Activated CD8-positive, alpha-beta T cell treated with anti-CD3 and anti-CD28 coated beads for 36 hours (primary cell): ENCODE measurements at regions not wholly inside any gene's neighbourhood (a gene's known extent, or its start where the extent isn't known, plus 50 kb on each side); places are given as distances from the start of the nearest gene placed in this dataset.

Source experiments
- ATAC-seq: fragments of 200-7000 bp; cut with Tn5 transposase; one replicate; pipeline ENCODE4 v1.10.0; 2021; ENCODE audit warnings: mild to moderate bottlenecking, moderate library complexity
- CTCF ChIA-PET: fragments of 350-600 bp; sonication (Branson Sonifier 250); formaldehyde crosslinking; loops from one replicate; lab custom pipeline; 2021; ENCODE audit warnings: antibody characterized with exemption; lab: Charles Lee
- POLR2A ChIA-PET: fragments of 350-600 bp; sonication (Branson Sonifier 250); formaldehyde crosslinking; loops from one replicate; lab custom pipeline; 2021; ENCODE audit warnings: antibody characterized with exemption; lab: Charles Lee
- DNase-seq: peaks from one replicate; pipeline ENCODE4 v3.0.0-alpha.2; 2020
- H3K27ac Mint-ChIP-seq: one replicate; pipeline ENCODE4 v1.8.0; 2021; ENCODE audit warnings: mild to moderate bottlenecking, mixed read lengths
- H3K27me3 Mint-ChIP-seq: one replicate; pipeline ENCODE4 v1.8.0; 2021; ENCODE audit warnings: mixed read lengths
- H3K36me3 Mint-ChIP-seq: one replicate; pipeline ENCODE4 v1.8.0; 2021; ENCODE audit warnings: low read depth, mixed read lengths
- H3K4me1 Mint-ChIP-seq: one replicate; pipeline ENCODE4 v1.8.0; 2021; ENCODE audit warnings: low read depth, mixed read lengths
- H3K4me3 Mint-ChIP-seq: one replicate; pipeline ENCODE4 v1.8.0; 2021; ENCODE audit warnings: mild to moderate bottlenecking, moderate library complexity, mixed read lengths
- H3K9me3 Mint-ChIP-seq: one replicate; pipeline ENCODE4 v1.8.0; 2021; ENCODE audit warnings: mixed read lengths
- intact Hi-C: fragments of 100-400 bp; cut with micrococcal nuclease; formaldehyde crosslinking; loops from one replicate; pipeline ENCODE4 v1.10.0; 2022
- TF ChIP-seq, protein P1 (sequence below): fragments of 200-600 bp; IDR thresholded peaks from one replicate; pipeline ENCODE4 v1.8.0; 2022; ENCODE audit warnings: antibody characterized with exemption, mild to moderate bottlenecking

DNA sequence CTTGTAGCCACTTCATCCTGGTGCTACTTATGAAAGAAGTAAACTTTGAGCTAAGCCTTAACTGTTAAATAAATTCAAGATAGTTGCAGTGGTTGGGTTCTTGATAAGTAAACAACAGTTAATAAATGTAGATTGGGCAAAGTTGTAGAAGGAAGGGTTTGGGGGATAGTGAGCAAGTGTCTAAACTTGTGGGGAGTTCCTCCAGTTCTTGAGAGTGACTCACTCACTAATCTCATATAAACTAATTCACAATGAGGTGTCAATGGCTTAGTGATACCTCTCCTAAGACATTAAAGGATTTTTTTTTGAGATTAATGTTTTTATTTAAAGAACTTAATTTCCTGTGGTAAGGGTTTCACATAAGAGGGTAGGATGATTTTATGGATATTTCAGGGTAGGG lies 507.4 kb downstream of the BMP2 start:
- TF ChIP-seq, protein P1, sequence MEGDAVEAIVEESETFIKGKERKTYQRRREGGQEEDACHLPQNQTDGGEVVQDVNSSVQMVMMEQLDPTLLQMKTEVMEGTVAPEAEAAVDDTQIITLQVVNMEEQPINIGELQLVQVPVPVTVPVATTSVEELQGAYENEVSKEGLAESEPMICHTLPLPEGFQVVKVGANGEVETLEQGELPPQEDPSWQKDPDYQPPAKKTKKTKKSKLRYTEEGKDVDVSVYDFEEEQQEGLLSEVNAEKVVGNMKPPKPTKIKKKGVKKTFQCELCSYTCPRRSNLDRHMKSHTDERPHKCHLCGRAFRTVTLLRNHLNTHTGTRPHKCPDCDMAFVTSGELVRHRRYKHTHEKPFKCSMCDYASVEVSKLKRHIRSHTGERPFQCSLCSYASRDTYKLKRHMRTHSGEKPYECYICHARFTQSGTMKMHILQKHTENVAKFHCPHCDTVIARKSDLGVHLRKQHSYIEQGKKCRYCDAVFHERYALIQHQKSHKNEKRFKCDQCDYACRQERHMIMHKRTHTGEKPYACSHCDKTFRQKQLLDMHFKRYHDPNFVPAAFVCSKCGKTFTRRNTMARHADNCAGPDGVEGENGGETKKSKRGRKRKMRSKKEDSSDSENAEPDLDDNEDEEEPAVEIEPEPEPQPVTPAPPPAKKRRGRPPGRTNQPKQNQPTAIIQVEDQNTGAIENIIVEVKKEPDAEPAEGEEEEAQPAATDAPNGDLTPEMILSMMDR = no peak
- Mint-ChIP-seq H3K4me3 (no peak overlapping the region), H3K36me3 (no peaks in the 10 kb centered on the region), H3K4me1 (no peaks in the 10 kb centered on the region), H3K27ac (no peak overlapping the region), H3K9me3 (peaks cover 15% of the 10 kb centered on the region), H3K27me3 (no peaks in the 10 kb centered on the region)
- CTCF ChIA-PET = no interaction called here
- intact Hi-C loops = no loop called here
- ATAC-seq (no peak), DNase-seq (no peak)
- POLR2A ChIA-PET = no interaction called here

DNA sequence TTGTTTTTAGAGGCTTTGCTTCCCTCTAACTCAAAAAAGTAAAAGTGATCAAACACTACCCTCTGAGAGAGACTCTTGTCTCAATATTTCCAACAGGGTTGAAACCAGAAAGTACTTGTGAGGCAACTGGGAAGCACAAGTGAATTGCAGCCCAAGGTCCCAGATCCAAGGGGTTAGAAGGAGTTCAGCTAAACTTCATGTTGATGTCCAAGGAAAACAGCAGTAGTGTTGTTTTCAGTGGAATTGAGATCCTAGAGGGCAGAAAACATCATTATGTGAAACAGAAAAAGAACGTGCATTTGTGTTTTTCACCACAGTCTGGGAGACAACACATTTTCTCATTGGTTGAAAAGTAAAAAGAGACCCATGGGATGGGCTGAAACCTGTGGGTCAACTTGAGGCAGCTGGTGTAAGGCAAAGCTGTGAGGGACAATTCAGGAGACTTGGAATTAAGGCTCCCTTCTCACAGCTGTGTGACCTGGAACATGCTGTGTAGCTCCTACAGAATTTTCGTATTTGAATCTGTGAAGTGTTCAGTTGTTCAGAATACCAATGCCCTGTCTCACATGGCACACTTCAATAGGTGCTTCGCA lies 508.3 kb downstream of the BMP2 start:
- no peaks in the 10 kb centered on the region for H3K27me3 Mint-ChIP-seq
- CTCF ChIA-PET = no interaction called here
- no peak for DNase-seq
- POLR2A ChIA-PET = no interaction called here
- ATAC-seq = no peak
- intact Hi-C loops = no loop called here
- TF ChIP-seq, protein P1 = no peak
- no peak overlapping the region for H3K4me3 Mint-ChIP-seq
- H3K27ac Mint-ChIP-seq = no peak overlapping the region
- H3K4me1 Mint-ChIP-seq = no peaks in the 10 kb centered on the region
- H3K36me3 Mint-ChIP-seq = no peaks in the 10 kb centered on the region
- H3K9me3 Mint-ChIP-seq = peaks cover 15% of the 10 kb centered on the region

GRCh38 chr20:7285918-7286556 lies 518.6 kb downstream of the BMP2 start:
- ChIA-PET POLR2A (no interaction called here), CTCF (interaction anchor here (0.6 to 1.3 kb wide), 6 partner anchors 11 to 520 kb away, joined by 3 to 6 read pairs (median 4); no protein-coding TSS in a partner anchor)
- Mint-ChIP-seq H3K27ac (no peak overlapping the region), H3K4me3 (no peak overlapping the region), H3K9me3 (no peaks in the 10 kb centered on the region), H3K27me3 (no peaks in the 10 kb centered on the region), H3K4me1 (no peaks in the 10 kb centered on the region), H3K36me3 (no peaks in the 10 kb centered on the region)
- intact Hi-C loops = no loop called here
- TF ChIP-seq, protein P1 = peak; percentile 47
- ATAC-seq (no peak), DNase-seq (peak; percentile 57)

- intact Hi-C loops = no loop called here
- ATAC-seq (no peak), DNase-seq (no peak)
- Mint-ChIP-seq H3K4me3 (no peak overlapping the region), H3K4me1 (no peaks in the 10 kb centered on the region), H3K27ac (no peak overlapping the region), H3K36me3 (no peaks in the 10 kb centered on the region), H3K27me3 (no peaks in the 10 kb centered on the region), H3K9me3 (no peaks in the 10 kb centered on the region)
- CTCF ChIA-PET = no interaction called here
- POLR2A ChIA-PET = no interaction called here
- TF ChIP-seq, protein P1 = no peak
Measured at GRCh38 chr20:7291323-7291943, 523.9 kb downstream of the BMP2 start.

DNA sequence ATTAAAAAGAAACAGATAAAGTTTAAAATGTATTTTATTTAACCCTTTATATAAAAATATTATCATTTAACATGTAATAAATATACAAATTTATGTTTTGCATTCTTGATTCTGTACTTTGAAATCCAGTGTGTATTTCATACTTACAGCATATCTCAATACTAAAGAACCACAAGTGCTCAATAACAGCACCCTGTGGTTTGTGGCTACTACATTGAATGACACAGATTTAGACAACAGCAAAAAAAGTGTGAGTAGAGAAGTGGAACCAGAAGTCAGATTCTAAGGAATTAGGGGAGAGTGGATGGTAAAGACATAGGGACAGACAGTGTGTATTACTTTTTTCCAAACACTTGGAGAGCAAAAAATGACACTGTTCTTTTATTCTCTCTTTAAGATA lies 524.5 kb downstream of the BMP2 start:
- H3K27me3 Mint-ChIP-seq = no peaks in the 10 kb centered on the region
- no peak for ATAC-seq
- no peak overlapping the region for H3K4me3 Mint-ChIP-seq
- H3K36me3 Mint-ChIP-seq = no peaks in the 10 kb centered on the region
- TF ChIP-seq, protein P1 = no peak
- intact Hi-C loops = no loop called here
- DNase-seq = no peak
- H3K9me3 Mint-ChIP-seq = no peaks in the 10 kb centered on the region
- CTCF ChIA-PET = no interaction called here
- H3K4me1 Mint-ChIP-seq = no peaks in the 10 kb centered on the region
- POLR2A ChIA-PET = no interaction called here
- H3K27ac Mint-ChIP-seq = no peak overlapping the region
